H9 (cell line): ENCODE measurements at regions not wholly inside any gene's neighbourhood (a gene's known extent, or its start where the extent isn't known, plus 50 kb on each side); places are given as distances from the start of the nearest gene placed in this dataset.

ENCODE experiments used
- DNase-seq: peaks from one replicate; pipeline ENCODE4 v3.0.0-alpha.2; 2017
- H2AFZ ChIP-seq: one replicate; pipeline ENCODE4 v1.6.1; 2013; ENCODE audit warnings: mild to moderate bottlenecking, low read length, control low read depth, moderate library complexity
- H2AK5ac ChIP-seq: 2 replicates; pipeline ENCODE4 v1.6.1; 2013; ENCODE audit warnings: low read length, control low read depth, mixed read lengths; ENCODE audit not compliant: insufficient read length
- H2BK120ac ChIP-seq: one replicate; pipeline ENCODE4 v1.6.1; 2013; ENCODE audit warnings: low read depth, mild to moderate bottlenecking, low read length, control low read depth, inconsistent platforms; ENCODE audit not compliant: poor library complexity, severe bottlenecking
- H2BK12ac ChIP-seq: 2 replicates; pipeline ENCODE4 v1.6.1; 2013; ENCODE audit warnings: low read length, control low read depth, mixed read lengths, low read depth; ENCODE audit not compliant: insufficient read length
- H2BK15ac ChIP-seq: 2 replicates; pipeline ENCODE4 v1.6.1; 2013; ENCODE audit warnings: low read depth, low read length, control low read depth
- H2BK20ac ChIP-seq: one replicate; pipeline ENCODE4 v1.6.1; 2013; ENCODE audit warnings: low read depth, mild to moderate bottlenecking, low read length, control low read depth, inconsistent platforms; ENCODE audit not compliant: poor library complexity, severe bottlenecking
- H2BK5ac ChIP-seq: 2 replicates; pipeline ENCODE4 v1.6.1; 2013; ENCODE audit warnings: low read length, control low read depth, mixed read lengths; ENCODE audit not compliant: insufficient read length
- H3K14ac ChIP-seq: 2 replicates; pipeline ENCODE4 v1.6.1; 2013; ENCODE audit warnings: low read length, control low read depth; ENCODE audit not compliant: insufficient read depth
- H3K18ac ChIP-seq: 2 replicates; pipeline ENCODE4 v1.6.1; 2013; ENCODE audit warnings: low read depth, mild to moderate bottlenecking, mixed read lengths, low read length, control low read depth; ENCODE audit not compliant: insufficient read length
- H3K23ac ChIP-seq: 2 replicates; pipeline ENCODE4 v1.6.1; 2013; ENCODE audit warnings: low read length, control low read depth, mixed read lengths, low read depth; ENCODE audit not compliant: insufficient read length
- H3K23me2 ChIP-seq: 2 replicates; pipeline ENCODE4 v1.6.1; 2013; ENCODE audit warnings: low read depth, mild to moderate bottlenecking, mixed read lengths, low read length, control low read depth; ENCODE audit not compliant: insufficient read length, poor library complexity, severe bottlenecking
- H3K27ac ChIP-seq: 2 replicates; pipeline ENCODE4 v1.5.1; 2013; ENCODE audit warnings: low read length, control low read depth, mixed read lengths, low read depth; ENCODE audit not compliant: insufficient read length
- H3K27me3 ChIP-seq: 2 replicates; pipeline ENCODE4 v1.6.1; 2013; ENCODE audit warnings: low read length, control low read depth, inconsistent platforms; ENCODE audit not compliant: insufficient read depth
- H3K4ac ChIP-seq: 2 replicates; pipeline ENCODE4 v1.6.1; 2013; ENCODE audit warnings: low read depth, mild to moderate bottlenecking, control low read depth, inconsistent platforms, low read length, moderate library complexity
- H3K4me1 ChIP-seq: 2 replicates; pipeline ENCODE4 v1.6.1; 2013; ENCODE audit warnings: low read length, control low read depth, inconsistent platforms; ENCODE audit not compliant: insufficient read depth
- H3K4me2 ChIP-seq: 2 replicates; pipeline ENCODE4 v1.6.1; 2013; ENCODE audit warnings: low read length, control low read depth, mixed read lengths; ENCODE audit not compliant: insufficient read length, insufficient read depth
- H3K56ac ChIP-seq: 2 replicates; pipeline ENCODE4 v1.6.1; 2013; ENCODE audit warnings: low read depth, mild to moderate bottlenecking, mixed read lengths, low read length, control low read depth; ENCODE audit not compliant: insufficient read length
- H3K79me1 ChIP-seq: 2 replicates; pipeline ENCODE4 v1.6.1; 2013; ENCODE audit warnings: low read depth, mild to moderate bottlenecking, moderate library complexity, low read length, control low read depth, inconsistent platforms; ENCODE audit not compliant: insufficient read depth, poor library complexity, severe bottlenecking
- H3K79me2 ChIP-seq: 2 replicates; pipeline ENCODE4 v1.6.1; 2013; ENCODE audit warnings: low read length, control low read depth, inconsistent platforms; ENCODE audit not compliant: insufficient read depth
- H3K9ac ChIP-seq: 2 replicates; pipeline ENCODE4 v1.6.1; 2013; ENCODE audit warnings: low read length, control low read depth, mixed read lengths; ENCODE audit not compliant: insufficient read length; ENCODE audit errors: extremely low read depth
- H3K9me3 ChIP-seq: one replicate; pipeline ENCODE4 v1.6.1; 2013; ENCODE audit warnings: low read depth, low read length, inconsistent platforms; ENCODE audit not compliant: control insufficient read depth
- H3T11ph ChIP-seq: one replicate; pipeline ENCODE4 v1.6.1; 2013; ENCODE audit warnings: mild to moderate bottlenecking, low read length, control low read depth, inconsistent platforms
- H4K20me1 ChIP-seq: one replicate; pipeline ENCODE4 v1.6.1; 2013; ENCODE audit not compliant: control insufficient read depth, insufficient read length, insufficient read depth
- H4K5ac ChIP-seq: 2 replicates; pipeline ENCODE4 v1.6.1; 2013; ENCODE audit warnings: low read depth, mild to moderate bottlenecking, mixed read lengths, low read length, control low read depth; ENCODE audit not compliant: insufficient read length
- H4K8ac ChIP-seq: replicated peaks from 2 replicates; pipeline ENCODE4 v1.6.1; 2013; ENCODE audit warnings: low read length, control low read depth, mixed read lengths, low read depth; ENCODE audit not compliant: insufficient read length
- H4K91ac ChIP-seq: 2 replicates; pipeline ENCODE4 v1.6.1; 2013; ENCODE audit warnings: low read depth, mild to moderate bottlenecking, moderate library complexity, mixed read lengths, low read length, control low read depth; ENCODE audit not compliant: insufficient read length
- H3K27ac Mint-ChIP-seq, 3 experiments: 2 replicates in 2 of 3; 3 replicates in 1 of 3; pipeline ENCODE4 v1.8.0; 2020 to 2021; ENCODE audit warnings: mixed read lengths in 3 of 3, mild to moderate bottlenecking in 1 of 3, moderate library complexity in 1 of 3
- H3K27me3 Mint-ChIP-seq: 2 replicates; pipeline ENCODE4 v1.8.0; 2021; ENCODE audit warnings: low read depth, mild to moderate bottlenecking, moderate library complexity, mixed read lengths
- H3K36me3 Mint-ChIP-seq, 3 experiments: 2 replicates in 2 of 3; 3 replicates in 1 of 3; pipeline ENCODE4 v1.8.0; 2020 to 2021; ENCODE audit warnings: low read depth in 3 of 3, mixed read lengths in 3 of 3; ENCODE audit not compliant: insufficient read depth in 1 of 3
- H3K4me1 Mint-ChIP-seq, 2 experiments: 2 replicates each; pipeline ENCODE4 v1.8.0; 2020; ENCODE audit warnings: mixed read lengths in 2 of 2
- H3K4me3 Mint-ChIP-seq, 2 experiments: 2 replicates in 1 of 2; 3 replicates in 1 of 2; pipeline ENCODE4 v1.8.0; 2020 to 2021; ENCODE audit warnings: mild to moderate bottlenecking in 2 of 2, mixed read lengths in 2 of 2, moderate library complexity in 1 of 2
- H3K9me3 Mint-ChIP-seq, 2 experiments: 2 replicates in 1 of 2; 3 replicates in 1 of 2; pipeline ENCODE4 v1.8.0; 2020; ENCODE audit warnings: mild to moderate bottlenecking in 2 of 2, mixed read lengths in 2 of 2, moderate library complexity in 1 of 2
- CTCF ChIP-seq: fragments of 200-600 bp; sonication (generic); conservative IDR thresholded peaks from 3 replicates; pipeline ENCODE4 v1.8.0; 2021; ENCODE audit warnings: antibody characterized with exemption, mild to moderate bottlenecking
- WGBS: extraction: QIAGEN DNeasy Blood & Tissue Kit; methylation state at CpG from one replicate; pipeline ENCODE4 v1.1.7; 2013; ENCODE audit warnings: missing lambda C conversion rate, low lambda C conversion rate, mixed read lengths; ENCODE audit not compliant: insufficient read length; ENCODE audit errors: extremely low coverage; 5-methylcytosine and 5-hydroxymethylcytosine counted together

GRCh38 chr10:121098211-121098610 is 247.0 kb downstream of the WDR11 start:
- H4K8ac ChIP-seq, result no peak overlapping the region
- H3K18ac ChIP-seq, result no peak overlapping the region
- DNase-seq, result no peak
- no peak overlapping the region for H3K4me2 ChIP-seq
- Mint-ChIP-seq H3K4me1 (peaks cover 0 to 3% of the 10 kb centered on the region in 2 experiments; a peak in 1 of 4 replicates), H3K36me3 (no peaks in the 10 kb centered on the region), H3K27ac (no peak overlapping the region), H3K4me3 (no peak overlapping the region), H3K9me3 (0 out of 5 replicates have a peak, but pooled peaks cover 0 to 2% of the 10 kb centered on the region in 2 experiments), H3K27me3 (peaks cover 6% of the 10 kb centered on the region)
- no peak overlapping the region for H2BK120ac ChIP-seq
- no peak overlapping the region for H3K27ac ChIP-seq
- no peak overlapping the region for H2BK15ac ChIP-seq
- H2BK12ac ChIP-seq, result no peak overlapping the region
- no peaks in the 10 kb centered on the region for H3K9me3 ChIP-seq
- H2BK20ac ChIP-seq, result no peak overlapping the region
- TF ChIP-seq CTCF, result no peak
- no peaks in the 10 kb centered on the region for H3K79me1 ChIP-seq
- no peak overlapping the region for H3K56ac ChIP-seq
- no peaks in the 10 kb centered on the region for H3K79me2 ChIP-seq
- no peaks in the 10 kb centered on the region for H3K27me3 ChIP-seq
- no peaks in the 10 kb centered on the region for H3K4me1 ChIP-seq
- no peak overlapping the region for H3K14ac ChIP-seq
- no peaks in the 10 kb centered on the region for H4K20me1 ChIP-seq
- no peak overlapping the region for H3K9ac ChIP-seq
- no peak overlapping the region for H3K4ac ChIP-seq
- no peak overlapping the region for H2BK5ac ChIP-seq
- no peak overlapping the region for H3K23ac ChIP-seq
- H4K91ac ChIP-seq, result no peak overlapping the region
- H2AK5ac ChIP-seq, result no peak overlapping the region
- no peak overlapping the region for H2AFZ ChIP-seq
- no peak overlapping the region for H4K5ac ChIP-seq
- H3K23me2 ChIP-seq, result no peaks in the 10 kb centered on the region
- WGBS, result no CpG with 5 or more reads among the region's 3 CpGs
- H3T11ph ChIP-seq, result no peak overlapping the region
